GM18909 (cell line): ENCODE measurements at regions not wholly inside any gene's neighbourhood (a gene's known extent, or its start where the extent isn't known, plus 50 kb on each side); places are given as distances from the start of the nearest gene placed in this dataset.
"Not testable (repeated sequence)": the region's sequence is repeated elsewhere in the genome, so short reads cannot be mapped to it uniquely, and the experiment has no call there.

Experiments
- ATAC-seq: cut with Tn5 transposase; IDR thresholded peaks from one replicate; pipeline ENCODE4 v1.9.1; 2021; ENCODE audit warnings: mild to moderate bottlenecking; ENCODE audit not compliant: unreplicated experiment, poor library complexity

- ATAC-seq: no peak
These were observed 266.0 kb upstream of the SDK2 start for GRCh38 chr17:73910206-73910605.

- ATAC-seq: no peak
These were observed 266.7 kb upstream of the SDK2 start for GRCh38 chr17:73910821-73911515.

GRCh38 chr17:73911726-73912372, 267.6 kb upstream of the SDK2 start:
- no peak for ATAC-seq

- no peak for ATAC-seq
These were observed 268.1 kb upstream of the SDK2 start for GRCh38 chr17:73912373-73912746.

GRCh38 chr17:73914536-73915274, 270.5 kb upstream of the SDK2 start:
- no peak for ATAC-seq

- ATAC-seq: not testable (repeated sequence)
These were observed 274.8 kb upstream of the SDK2 start for GRCh38 chr17:73919033-73919432.

GRCh38 chr17:73921306-73921705, 277.1 kb upstream of the SDK2 start:
- no peak for ATAC-seq

GRCh38 chr17:73924114-73924908, 279.2 kb upstream of the RPL38 start:
- ATAC-seq: no peak

- ATAC-seq: no peak
These were observed 278.6 kb upstream of the RPL38 start for GRCh38 chr17:73924909-73925186.

GRCh38 chr17:73929860-73930430, 273.5 kb upstream of the RPL38 start:
- no peak for ATAC-seq

GRCh38 chr17:73932216-73932749, 271.2 kb upstream of the RPL38 start:
- no peak for ATAC-seq

GRCh38 chr17:73933164-73933766, 270.2 kb upstream of the RPL38 start:
- no peak for ATAC-seq

GRCh38 chr17:73933871-73934270, 269.6 kb upstream of the RPL38 start:
- no peak for ATAC-seq

- no peak for ATAC-seq
These were observed 268.8 kb upstream of the RPL38 start for GRCh38 chr17:73934696-73935095.

GRCh38 chr17:73936908-73937627, 266.4 kb upstream of the RPL38 start:
- no peak for ATAC-seq

GRCh38 chr17:73938706-73939105, 264.8 kb upstream of the RPL38 start:
- ATAC-seq: no peak

- no peak for ATAC-seq
These were observed 263.7 kb upstream of the RPL38 start for GRCh38 chr17:73939806-73940205.

GRCh38 chr17:73940511-73940910, 263.0 kb upstream of the RPL38 start:
- no peak for ATAC-seq

GRCh38 chr17:73941919-73942530, 261.5 kb upstream of the RPL38 start:
- ATAC-seq: no peak
